CD4-positive, alpha-beta T cell treated with Interferon gamma for 1 hour (primary cell): ENCODE measurements at regions not wholly inside any gene's neighbourhood (a gene's known extent, or its start where the extent isn't known, plus 50 kb on each side); places are given as distances from the start of the nearest gene placed in this dataset.

Experiments used
- DNase-seq: peaks from one replicate; pipeline ENCODE4 v3.0.0-alpha.2; 2020

DNA sequence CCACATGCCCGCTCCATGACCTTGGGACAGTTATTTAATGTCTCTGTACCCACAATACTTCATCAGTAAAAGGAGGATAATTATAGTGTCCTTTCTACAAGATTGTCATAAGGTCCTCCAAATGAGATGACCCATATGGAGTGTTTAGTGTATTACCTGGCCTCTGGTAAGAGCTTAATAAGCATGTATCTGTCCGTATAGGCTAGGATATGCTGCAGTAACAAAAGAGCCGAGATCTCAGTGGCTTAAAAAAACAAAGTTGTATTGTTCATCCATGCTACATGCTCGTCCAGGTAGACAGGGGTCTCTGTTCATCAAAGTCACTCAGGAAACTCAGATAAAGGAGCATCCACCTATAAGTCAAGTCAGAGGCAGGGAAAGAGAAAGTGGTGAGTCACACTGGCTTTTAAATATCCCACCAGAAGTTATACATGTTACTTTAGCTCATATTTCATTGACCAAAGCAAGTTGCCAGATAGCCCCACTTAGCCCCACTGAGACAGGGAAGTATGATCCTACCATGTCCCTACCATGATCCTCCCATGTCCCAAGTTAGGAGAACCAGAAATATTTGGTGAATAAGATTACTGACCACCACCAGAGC is 53.0 kb upstream of the KAZN start:
- no peak for DNase-seq

DNA sequence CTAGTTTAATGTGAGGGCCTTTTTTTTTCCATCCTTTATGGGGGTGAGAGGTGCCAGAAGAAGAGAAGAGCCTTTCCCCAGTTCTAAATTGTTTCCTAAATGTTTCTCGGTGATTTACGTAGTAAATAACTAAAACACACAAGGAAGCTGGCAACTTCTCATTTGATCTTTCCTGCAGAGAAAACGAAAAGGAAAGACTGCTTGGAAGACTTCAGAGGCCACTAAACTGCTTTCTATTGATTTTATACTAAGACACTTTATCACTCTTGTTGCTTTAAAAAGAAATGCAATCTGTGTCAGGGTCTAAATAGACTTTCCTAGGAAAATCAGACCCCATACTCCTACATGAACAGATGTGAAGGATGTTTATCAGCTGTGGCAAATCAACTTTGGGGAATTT is 52.1 kb upstream of the KAZN start:
- no peak for DNase-seq
